Karpas-422 (cell line): ENCODE measurements at regions not wholly inside any gene's neighbourhood (a gene's known extent, or its start where the extent isn't known, plus 50 kb on each side); places are given as distances from the start of the nearest gene placed in this dataset.

ENCODE experiments used
- DNase-seq: peaks from one replicate; pipeline ENCODE4 v3.0.0-alpha.2; 2015
- H2AFZ ChIP-seq: fragments of 200-600 bp; sonication (generic); 2 replicates; pipeline ENCODE4 v1.6.1; 2014; ENCODE audit warnings: antibody characterized with exemption, low read length, mixed read lengths
- H3K27ac ChIP-seq: fragments of 200-600 bp; sonication (generic); 2 replicates; pipeline ENCODE4 v1.5.1; 2014; ENCODE audit warnings: mild to moderate bottlenecking, low read length, moderate library complexity
- H3K27me3 ChIP-seq: fragments of 200-600 bp; sonication (generic); 2 replicates; pipeline ENCODE4 v1.6.1; 2014; ENCODE audit warnings: low read length, mixed read lengths
- H3K36me3 ChIP-seq: fragments of 200-600 bp; sonication (generic); 2 replicates; pipeline ENCODE4 v1.6.1; 2014; ENCODE audit warnings: low read length, mixed read lengths; ENCODE audit not compliant: insufficient read depth
- H3K4me1 ChIP-seq: fragments of 200-600 bp; sonication (generic); 2 replicates; pipeline ENCODE4 v1.6.1; 2014; ENCODE audit warnings: mild to moderate bottlenecking, low read length, mixed read lengths
- H3K4me2 ChIP-seq: fragments of 200-600 bp; sonication (generic); 2 replicates; pipeline ENCODE4 v1.6.1; 2014; ENCODE audit warnings: low read length, low read depth, mild to moderate bottlenecking; ENCODE audit not compliant: poor library complexity, severe bottlenecking
- H3K4me3 ChIP-seq: fragments of 200-600 bp; sonication (generic); 2 replicates; pipeline ENCODE4 v1.5.1; 2014; ENCODE audit warnings: mild to moderate bottlenecking, antibody characterized with exemption, low read length, mixed read lengths
- H3K79me2 ChIP-seq: fragments of 200-600 bp; sonication (generic); 2 replicates; pipeline ENCODE4 v1.6.1; 2014; ENCODE audit warnings: mild to moderate bottlenecking, low read length, mixed read lengths
- H3K9ac ChIP-seq: fragments of 200-600 bp; sonication (generic); 2 replicates; pipeline ENCODE4 v1.6.0; 2014; ENCODE audit warnings: low read length
- H3K9me2 ChIP-seq: fragments of 200-600 bp; sonication (generic), shearing (Covaris generic); replicated peaks from 2 replicates; pipeline ENCODE4 v1.6.0; 2014; ENCODE audit warnings: mild to moderate bottlenecking, low read length, moderate library complexity; ENCODE audit not compliant: insufficient read depth
- H3K9me3 ChIP-seq: fragments of 300-700, 200-600 bp; sonication (generic); 2 replicates; pipeline ENCODE4 v1.6.1; 2014; ENCODE audit warnings: low read length, mixed read lengths
- H4K20me1 ChIP-seq: fragments of 200-600 bp; sonication (generic); 2 replicates; pipeline ENCODE4 v1.6.1; 2014; ENCODE audit warnings: mild to moderate bottlenecking, antibody characterized with exemption, low read length, low read depth; ENCODE audit not compliant: insufficient read depth

DNA sequence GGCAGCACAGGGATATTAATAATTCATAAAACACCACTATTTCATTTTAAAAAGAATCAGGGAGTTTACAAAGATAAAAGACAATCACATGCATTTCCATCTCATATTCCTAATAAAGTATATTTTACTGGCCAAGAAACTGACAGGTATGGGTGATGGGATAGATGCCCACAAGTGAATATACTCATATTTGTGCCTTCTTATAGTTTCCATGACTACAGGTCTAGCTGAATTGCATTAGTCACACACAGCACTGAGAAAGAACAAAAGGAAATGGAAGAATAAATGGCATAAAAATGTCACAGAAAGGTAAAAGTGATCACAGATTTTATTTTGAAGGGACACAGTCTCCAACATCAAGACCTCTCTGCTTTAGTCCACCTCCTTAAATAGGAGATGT, 193.5 kb downstream of the PLK2 start:
- Histone ChIP-seq H3K4me3 (no peak overlapping the region), H3K9me3 (no peaks in the 10 kb centered on the region), H2AFZ (no peak overlapping the region), H4K20me1 (no peaks in the 10 kb centered on the region), H3K27ac (no peak overlapping the region), H3K4me1 (no peaks in the 10 kb centered on the region), H3K79me2 (no peaks in the 10 kb centered on the region), H3K27me3 (no peaks in the 10 kb centered on the region), H3K4me2 (no peak overlapping the region), H3K36me3 (no peaks in the 10 kb centered on the region), H3K9me2 (no peaks in the 10 kb centered on the region), H3K9ac (no peak overlapping the region)
- no peak for DNase-seq

DNA sequence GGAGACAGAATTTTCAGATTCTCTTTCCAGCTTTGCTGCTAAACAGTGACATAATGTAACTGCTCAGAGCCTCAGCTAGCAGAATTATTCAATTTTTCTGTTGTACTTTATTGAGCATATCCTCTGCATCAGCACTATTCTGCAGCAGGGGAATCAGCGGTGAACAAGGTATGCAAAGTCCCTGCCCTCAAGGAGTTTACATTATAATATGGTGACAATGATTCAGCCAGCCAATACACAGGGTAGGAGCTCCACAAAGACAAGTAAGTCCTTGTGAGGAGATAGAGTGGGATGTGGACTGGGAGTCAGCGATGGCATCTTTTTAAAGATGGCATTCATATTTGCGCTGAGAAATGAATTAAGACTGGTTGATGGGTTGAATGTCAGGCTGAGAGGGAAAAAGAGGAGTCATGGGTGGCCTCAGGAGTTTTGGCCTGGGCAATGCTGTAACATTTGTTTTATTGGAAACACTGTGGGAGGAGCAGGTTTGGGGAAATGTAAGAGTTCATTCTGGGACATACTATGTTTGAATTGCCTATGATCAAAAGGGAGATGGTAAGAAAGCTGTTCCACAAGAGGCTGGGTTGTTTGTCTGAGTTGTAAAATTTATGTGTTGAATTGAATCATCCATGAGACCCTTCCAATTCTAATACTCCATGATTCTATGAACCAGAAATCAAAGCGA, 194.5 kb downstream of the PLK2 start:
- Histone ChIP-seq H3K9me3 (no peaks in the 10 kb centered on the region), H3K9me2 (no peaks in the 10 kb centered on the region), H2AFZ (no peak overlapping the region), H3K9ac (no peak overlapping the region), H3K79me2 (no peaks in the 10 kb centered on the region), H3K4me2 (no peak overlapping the region), H3K4me1 (no peaks in the 10 kb centered on the region), H4K20me1 (no peaks in the 10 kb centered on the region), H3K36me3 (no peaks in the 10 kb centered on the region), H3K27me3 (no peaks in the 10 kb centered on the region), H3K27ac (no peak overlapping the region), H3K4me3 (no peak overlapping the region)
- no peak for DNase-seq

DNA sequence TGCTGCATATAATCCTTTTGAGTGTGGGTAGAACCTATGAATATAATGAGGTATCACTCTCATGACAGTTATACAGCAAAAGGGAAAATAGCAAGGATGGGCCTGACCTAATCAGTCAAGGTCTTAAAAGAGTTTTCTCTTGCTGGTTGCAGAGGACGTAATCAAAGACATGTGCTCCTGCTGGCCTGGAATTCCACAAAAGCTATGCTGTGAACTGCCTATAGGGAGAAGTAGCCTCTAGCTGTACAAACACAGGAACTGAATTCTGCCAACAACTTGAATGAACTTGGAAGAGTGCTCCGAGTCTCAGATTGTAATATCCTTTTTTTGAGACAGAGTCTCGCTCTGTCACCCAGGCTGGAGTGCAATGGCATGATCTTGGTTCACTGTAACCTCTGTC, 195.6 kb downstream of the PLK2 start:
- H3K9me2 ChIP-seq = no peaks in the 10 kb centered on the region

DNA sequence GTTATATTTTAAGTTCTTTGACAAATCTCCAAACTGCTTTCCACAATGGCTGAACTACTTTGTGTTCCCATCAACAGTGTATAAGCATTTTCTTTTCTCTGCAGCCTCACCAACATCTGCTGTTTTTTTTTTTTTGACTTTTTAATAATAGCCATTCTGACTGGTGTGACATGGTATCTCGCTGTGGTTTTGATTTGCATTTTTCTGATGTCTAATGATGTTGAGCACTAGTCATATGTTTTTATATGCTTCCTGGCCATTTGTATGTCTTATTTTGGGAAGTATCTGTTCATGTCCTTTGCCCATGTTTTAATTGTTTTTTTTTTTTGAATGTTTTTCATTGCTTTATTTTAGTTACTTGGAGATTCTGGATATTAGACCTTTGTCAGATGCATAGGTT, 196.6 kb downstream of the PLK2 start:
- no peak overlapping the region for H3K4me2 ChIP-seq
- no peaks in the 10 kb centered on the region for H3K27me3 ChIP-seq
- H3K4me1 ChIP-seq = no peaks in the 10 kb centered on the region
- H3K9ac ChIP-seq = no peak overlapping the region
- no peaks in the 10 kb centered on the region for H3K79me2 ChIP-seq
- no peak overlapping the region for H3K27ac ChIP-seq
- no peaks in the 10 kb centered on the region for H3K9me3 ChIP-seq
- H3K36me3 ChIP-seq = no peaks in the 10 kb centered on the region
- no peak overlapping the region for H3K4me3 ChIP-seq
- no peaks in the 10 kb centered on the region for H4K20me1 ChIP-seq
- no peak for DNase-seq
- H3K9me2 ChIP-seq = no peaks in the 10 kb centered on the region
- no peak overlapping the region for H2AFZ ChIP-seq

More for the DNA sequence above, 195.6 kb downstream of the PLK2 start:
- Histone ChIP-seq H3K79me2 (no peaks in the 10 kb centered on the region), H3K4me3 (no peak overlapping the region), H3K4me2 (no peak overlapping the region), H2AFZ (no peak overlapping the region), H3K27me3 (no peaks in the 10 kb centered on the region), H3K9me3 (no peaks in the 10 kb centered on the region), H3K4me1 (no peaks in the 10 kb centered on the region), H3K27ac (no peak overlapping the region), H3K36me3 (no peaks in the 10 kb centered on the region), H3K9ac (no peak overlapping the region), H4K20me1 (no peaks in the 10 kb centered on the region)
- no peak for DNase-seq

DNA sequence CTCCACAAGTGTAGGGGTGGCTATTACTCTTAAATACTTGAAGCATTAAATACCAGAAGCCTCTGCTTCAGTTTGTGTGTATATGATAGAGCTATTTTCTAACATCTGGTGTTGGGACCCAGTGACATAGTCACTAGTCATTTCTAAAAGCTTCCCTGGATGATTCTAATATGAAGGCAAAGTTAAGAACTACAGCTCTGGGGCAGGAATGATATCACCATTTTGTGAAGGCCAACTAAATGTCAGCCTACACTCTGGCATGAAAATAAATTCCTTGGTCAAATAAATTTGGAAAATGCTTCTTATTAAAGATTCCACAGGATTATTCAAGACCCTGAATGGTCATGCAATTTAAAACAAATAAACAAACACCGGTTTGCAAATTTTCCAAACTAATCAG, 197.7 kb downstream of the PLK2 start:
- Histone ChIP-seq H3K4me3 (no peak overlapping the region), H3K9ac (no peak overlapping the region), H3K27ac (no peak overlapping the region), H4K20me1 (no peaks in the 10 kb centered on the region), H3K4me1 (no peaks in the 10 kb centered on the region), H3K27me3 (no peaks in the 10 kb centered on the region), H3K36me3 (no peaks in the 10 kb centered on the region), H3K79me2 (no peaks in the 10 kb centered on the region), H3K9me2 (no peaks in the 10 kb centered on the region), H3K9me3 (no peaks in the 10 kb centered on the region), H3K4me2 (no peak overlapping the region), H2AFZ (no peak overlapping the region)
- no peak for DNase-seq

DNA sequence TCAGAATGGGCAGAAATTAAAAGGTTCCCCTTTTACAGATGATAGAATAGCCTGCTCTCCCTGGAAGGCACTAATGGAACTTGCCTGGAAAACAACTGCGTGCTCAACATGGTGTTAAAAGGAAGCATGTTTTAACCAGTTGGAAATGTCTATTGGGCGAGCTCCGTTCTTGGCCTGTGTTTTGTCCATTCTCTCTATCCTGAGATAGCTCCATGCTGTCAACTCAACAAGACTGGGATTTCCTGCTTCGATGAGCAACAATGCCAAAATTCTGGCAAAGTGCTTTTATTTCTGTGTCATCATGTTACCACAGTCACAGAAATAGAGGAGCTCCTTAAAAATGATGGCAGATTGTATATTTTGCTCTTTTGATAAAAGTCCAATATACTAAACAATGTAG, 198.3 kb downstream of the PLK2 start:
- H2AFZ ChIP-seq = no peak overlapping the region
- no peaks in the 10 kb centered on the region for H3K4me1 ChIP-seq
- H3K27me3 ChIP-seq = no peaks in the 10 kb centered on the region
- no peak overlapping the region for H3K4me2 ChIP-seq
- no peak overlapping the region for H3K9ac ChIP-seq
- no peaks in the 10 kb centered on the region for H3K36me3 ChIP-seq
- no peak overlapping the region for H3K27ac ChIP-seq
- no peaks in the 10 kb centered on the region for H3K9me2 ChIP-seq
- no peak for DNase-seq
- H4K20me1 ChIP-seq = no peaks in the 10 kb centered on the region
- no peaks in the 10 kb centered on the region for H3K9me3 ChIP-seq
- H3K79me2 ChIP-seq = no peaks in the 10 kb centered on the region
- no peak overlapping the region for H3K4me3 ChIP-seq

DNA sequence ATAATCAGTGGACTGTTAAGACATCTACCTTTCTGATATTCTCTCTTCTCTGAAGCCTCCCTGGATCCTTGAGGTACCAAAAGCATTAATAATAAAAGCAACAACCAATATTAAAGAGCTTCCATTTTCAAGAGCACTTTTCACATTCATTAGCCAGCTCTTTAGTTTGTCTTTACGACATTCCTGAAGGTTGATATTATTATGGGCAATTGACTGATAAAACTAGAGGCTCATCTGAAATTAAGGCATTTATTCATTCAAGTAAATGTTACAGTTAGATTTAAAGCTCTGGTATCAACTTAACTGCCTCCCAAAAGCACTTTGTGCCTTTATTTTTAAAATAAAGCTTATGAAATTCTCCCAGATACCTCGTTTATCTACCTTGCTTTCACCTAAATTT, 199.6 kb downstream of the PLK2 start:
- Histone ChIP-seq H3K9ac (no peak overlapping the region), H3K27me3 (no peaks in the 10 kb centered on the region), H2AFZ (no peak overlapping the region), H3K36me3 (no peaks in the 10 kb centered on the region), H3K4me2 (no peak overlapping the region), H3K4me1 (no peaks in the 10 kb centered on the region), H3K79me2 (no peaks in the 10 kb centered on the region), H3K9me2 (no peaks in the 10 kb centered on the region), H3K4me3 (no peak overlapping the region), H4K20me1 (no peaks in the 10 kb centered on the region), H3K27ac (no peak overlapping the region), H3K9me3 (no peaks in the 10 kb centered on the region)
- no peak for DNase-seq

DNA sequence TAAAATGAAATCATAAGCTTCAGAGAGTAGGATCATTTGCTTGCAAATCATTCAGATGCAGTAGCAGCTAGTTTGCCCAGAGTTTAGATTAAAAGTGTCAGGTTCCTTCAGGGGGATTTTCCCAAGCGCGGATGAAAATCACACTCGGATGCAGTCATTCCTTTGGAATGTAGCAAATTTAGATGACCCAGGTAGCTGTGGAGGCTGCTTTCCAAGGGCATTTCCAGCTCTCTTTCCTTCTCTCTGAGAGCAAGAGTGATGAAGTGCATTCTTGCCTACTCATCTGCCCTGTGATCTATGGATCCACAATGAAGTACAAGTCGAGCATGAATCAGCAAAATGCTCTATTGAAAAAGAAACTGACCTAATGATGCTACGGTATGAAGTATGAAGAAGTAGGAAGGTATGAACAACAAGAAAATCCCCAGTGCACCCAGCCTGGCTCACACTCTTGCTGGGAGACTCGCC, 200.2 kb downstream of the PLK2 start:
- H3K4me3 ChIP-seq = no peak overlapping the region
- no peaks in the 10 kb centered on the region for H3K36me3 ChIP-seq
- no peaks in the 10 kb centered on the region for H4K20me1 ChIP-seq
- no peak overlapping the region for H3K27ac ChIP-seq
- no peak overlapping the region for H3K4me2 ChIP-seq
- no peaks in the 10 kb centered on the region for H3K4me1 ChIP-seq
- H3K9ac ChIP-seq = no peak overlapping the region
- no peaks in the 10 kb centered on the region for H3K9me3 ChIP-seq
- no peaks in the 10 kb centered on the region for H3K79me2 ChIP-seq
- no peak overlapping the region for H2AFZ ChIP-seq
- H3K27me3 ChIP-seq = no peaks in the 10 kb centered on the region
- H3K9me2 ChIP-seq = no peaks in the 10 kb centered on the region
- DNase-seq = no peak
